Stimulated activated CD4-positive, alpha-beta T cell treated with anti-CD3 and anti-CD28 coated beads, Interleukin-4, amount 100 ng/mL, for 48 hours (primary cell): ENCODE measurements at regions not wholly inside any gene's neighbourhood (a gene's known extent, or its start where the extent isn't known, plus 50 kb on each side); places are given as distances from the start of the nearest gene placed in this dataset.

Experiments used
- DNase-seq, 2 donors: peaks; one replicate each; pipeline ENCODE4 v3.0.0-alpha.2; 2020; ENCODE audit warnings: low read depth in 2 of 2

DNA sequence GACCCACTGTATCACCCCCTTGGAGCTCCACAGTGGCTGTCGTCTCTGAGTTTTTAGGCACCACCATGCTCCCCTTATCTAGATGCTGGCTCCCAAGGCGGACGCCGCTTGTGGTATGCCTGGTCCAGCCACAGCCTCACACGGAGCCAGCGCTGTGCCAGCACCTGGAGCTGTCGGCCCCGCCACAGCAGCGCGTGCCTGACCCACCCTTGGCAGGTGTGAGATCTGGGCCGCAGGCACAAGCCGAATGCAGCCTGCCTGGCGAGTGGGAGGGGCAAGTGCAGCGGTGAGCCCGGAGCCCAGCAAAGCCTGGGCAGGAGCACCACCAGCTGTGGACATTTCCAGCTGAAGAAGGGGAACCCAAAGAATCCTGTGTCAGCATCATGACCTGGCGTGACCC, 91.9 kb upstream of the BACE2 start:
- no peak for DNase-seq

DNA sequence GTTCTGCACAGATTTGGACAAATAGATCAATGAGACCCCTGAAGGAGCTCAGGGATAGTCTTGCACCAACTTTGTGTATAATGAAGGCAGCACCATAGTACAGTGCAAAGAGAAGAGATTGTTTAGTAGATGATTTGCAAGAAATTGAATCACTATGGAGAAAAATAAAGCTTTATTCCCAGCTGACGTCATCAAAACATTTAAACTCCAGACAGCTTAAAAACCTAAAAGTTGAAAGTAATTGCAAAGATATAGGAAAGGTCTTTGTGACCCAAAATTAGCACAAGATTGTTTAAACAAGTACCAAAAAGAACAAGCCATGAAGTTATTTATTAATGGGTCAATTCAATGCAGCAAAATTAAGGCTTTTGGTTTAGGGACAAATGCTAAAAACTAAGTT, 88.8 kb upstream of the BACE2 start:
- DNase-seq: no peak

- DNase-seq: no peak
Measured at GRCh38 chr21:41080485-41081121, 87.4 kb upstream of the BACE2 start.

- DNase-seq: no peak
Measured at GRCh38 chr21:41086569-41086968, 81.4 kb upstream of the BACE2 start.

DNA sequence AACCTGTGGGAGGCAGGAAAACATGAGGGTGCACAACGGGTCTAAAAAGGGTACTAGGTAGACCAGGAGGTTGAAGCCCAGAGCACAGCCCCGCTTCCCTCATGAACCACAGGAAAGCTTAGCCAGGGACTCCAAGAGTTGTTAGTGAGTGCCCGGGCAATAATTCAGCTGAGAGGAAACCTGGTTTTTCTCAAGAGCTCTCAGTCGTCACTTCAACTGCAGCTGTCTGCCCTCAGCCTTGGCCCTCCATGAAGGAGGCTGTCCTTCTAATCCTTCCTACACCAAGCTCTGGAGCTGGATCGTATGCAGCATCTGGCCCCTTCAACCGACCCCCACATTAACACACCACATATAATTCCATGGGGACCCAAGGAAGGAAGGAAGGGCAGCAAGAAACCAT, 77.0 kb upstream of the BACE2 start:
- no peak for DNase-seq

- no peak for DNase-seq
Measured at GRCh38 chr21:41091616-41092015, 76.3 kb upstream of the BACE2 start.

DNA sequence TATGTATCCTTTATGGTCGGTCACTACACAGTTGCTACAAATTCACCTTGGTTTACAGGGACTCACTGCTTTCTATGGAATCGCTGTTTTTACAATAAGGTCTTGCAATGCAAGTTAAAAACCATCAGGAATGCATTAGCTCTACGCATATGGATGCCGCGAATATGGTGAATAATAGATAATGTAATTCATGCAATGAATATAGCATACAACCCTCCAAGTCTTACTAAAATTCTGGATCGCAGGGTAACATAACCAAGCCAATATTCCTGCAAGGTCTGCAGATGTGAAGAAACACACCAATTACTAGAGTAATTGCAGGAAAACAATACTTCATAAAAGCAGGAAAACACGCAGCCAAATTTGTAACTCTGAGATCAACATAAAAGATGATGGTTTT, 75.6 kb upstream of the BACE2 start:
- DNase-seq: no peak

- DNase-seq: no peak
Measured at GRCh38 chr21:41095983-41096382, 72.0 kb upstream of the BACE2 start.

GRCh38 chr21:41098076-41098475, 69.9 kb upstream of the BACE2 start:
- no peak for DNase-seq

DNA sequence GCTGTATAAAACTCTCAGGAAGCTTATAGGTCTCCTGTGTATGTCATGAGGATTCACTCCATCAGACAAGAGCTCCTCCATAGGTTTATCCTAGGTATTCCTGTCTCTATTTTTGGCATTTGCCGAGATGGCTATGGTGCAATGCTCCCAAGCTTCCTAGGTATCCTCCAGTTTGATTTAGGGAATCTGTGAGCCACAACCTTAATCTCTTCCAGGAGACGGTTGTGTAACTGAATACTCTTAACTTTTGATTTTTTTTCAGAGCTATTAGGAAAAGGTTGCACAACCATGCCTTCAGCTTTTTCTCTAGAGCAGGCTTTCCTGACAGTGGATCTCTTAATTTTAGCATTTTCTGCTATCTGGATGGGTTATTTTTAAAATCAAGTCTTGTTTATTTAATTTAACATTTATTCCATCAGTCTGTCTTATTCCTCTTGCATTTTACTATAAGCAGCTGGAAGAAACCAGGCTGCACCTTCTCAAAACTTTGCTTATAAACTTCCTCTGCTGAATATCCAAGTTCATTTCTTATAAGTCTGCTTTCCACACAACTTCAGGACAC, 69.4 kb upstream of the BACE2 start:
- no peak for DNase-seq

GRCh38 chr21:41100826-41101550, 67.0 kb upstream of the BACE2 start:
- DNase-seq: no peak

DNA sequence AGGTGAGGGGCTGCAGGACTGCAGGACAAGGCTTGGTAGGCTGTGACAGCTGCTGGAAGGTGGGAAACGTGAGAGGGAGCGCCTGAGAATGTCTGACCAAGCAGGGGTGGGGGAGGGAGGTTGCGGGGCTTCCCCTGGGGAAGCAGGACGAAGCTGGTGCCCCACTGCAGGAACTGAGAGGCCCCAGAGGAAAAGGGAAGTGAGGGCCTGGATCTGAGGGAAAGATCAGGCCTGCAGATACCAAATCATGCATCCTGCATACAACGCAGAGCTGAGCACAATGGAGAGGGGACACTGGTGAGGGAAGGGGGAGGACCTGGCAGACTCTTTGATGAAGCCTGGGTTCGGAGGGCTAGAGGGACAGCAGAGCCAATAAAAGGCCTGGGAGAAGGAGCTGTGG, 65.7 kb upstream of the BACE2 start:
- DNase-seq: no peak

- DNase-seq: no peak
Measured at GRCh38 chr21:41107602-41108001, 60.4 kb upstream of the BACE2 start.

DNA sequence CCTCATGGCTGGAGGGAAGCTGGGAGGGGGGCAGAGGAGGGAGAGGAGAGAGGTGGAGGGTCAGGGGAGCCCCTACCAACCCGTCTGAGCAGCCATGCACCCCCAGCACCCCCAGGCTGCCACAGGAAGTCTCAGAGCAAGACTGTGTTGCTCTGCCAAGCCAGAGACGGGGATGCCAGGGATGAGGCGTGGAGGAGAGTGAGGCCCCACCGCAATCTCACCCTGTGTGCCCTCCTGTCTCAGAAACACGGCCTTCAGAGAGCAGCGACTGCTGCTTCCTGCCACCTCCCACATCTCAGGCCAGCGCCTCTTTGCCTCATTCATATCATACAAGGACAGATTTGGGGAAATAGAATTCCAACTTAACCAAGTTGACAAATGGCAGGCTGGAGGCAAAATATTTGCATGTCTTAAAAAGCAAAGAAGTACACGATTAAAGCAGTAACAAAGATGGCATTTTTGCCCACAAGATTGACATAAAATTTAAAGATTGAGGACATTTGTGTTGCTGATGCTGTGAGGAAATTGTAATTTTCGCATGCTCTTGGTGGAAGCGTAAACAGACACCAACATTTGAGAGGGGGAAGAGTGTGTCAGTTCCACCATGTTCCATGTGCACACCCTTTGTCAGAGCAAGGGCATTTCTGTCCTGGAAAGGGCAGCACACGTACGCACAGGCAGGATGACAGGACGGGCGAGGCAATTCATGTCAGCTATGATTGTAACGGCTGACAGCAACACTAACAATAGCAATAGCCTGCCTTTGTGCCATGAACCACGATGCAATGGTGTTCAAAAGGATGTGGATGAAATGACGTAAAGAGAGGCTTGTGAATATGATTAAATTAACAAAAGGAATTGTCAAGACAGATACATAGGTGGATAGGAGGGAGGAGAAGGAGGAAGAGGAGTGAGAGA, 59.0 kb upstream of the BACE2 start:
- no peak for DNase-seq

DNA sequence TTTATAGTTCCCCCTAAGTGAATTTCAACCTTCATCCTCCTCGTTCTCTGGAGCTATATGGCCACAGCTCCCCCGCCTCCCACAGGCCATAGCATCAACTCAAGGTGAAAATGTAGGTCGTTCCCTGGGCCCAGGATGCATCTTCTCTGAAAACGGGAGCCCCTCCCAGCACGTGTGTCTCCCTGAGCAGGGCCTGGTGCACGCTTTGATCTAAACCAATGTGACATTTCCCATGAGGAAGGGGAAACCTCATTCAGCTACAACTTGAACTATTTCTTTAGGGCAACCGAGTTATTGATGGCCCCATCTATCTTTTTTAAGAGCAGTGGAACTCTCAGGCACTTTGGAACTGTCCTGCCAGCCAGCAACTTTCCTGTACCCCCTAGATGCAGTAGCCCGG, 57.8 kb upstream of the BACE2 start:
- no peak for DNase-seq

GRCh38 chr21:41110664-41111063, 57.3 kb upstream of the BACE2 start:
- no peak for DNase-seq

- DNase-seq: no peak
Measured at GRCh38 chr21:41111681-41112080, 56.3 kb upstream of the BACE2 start.

DNA sequence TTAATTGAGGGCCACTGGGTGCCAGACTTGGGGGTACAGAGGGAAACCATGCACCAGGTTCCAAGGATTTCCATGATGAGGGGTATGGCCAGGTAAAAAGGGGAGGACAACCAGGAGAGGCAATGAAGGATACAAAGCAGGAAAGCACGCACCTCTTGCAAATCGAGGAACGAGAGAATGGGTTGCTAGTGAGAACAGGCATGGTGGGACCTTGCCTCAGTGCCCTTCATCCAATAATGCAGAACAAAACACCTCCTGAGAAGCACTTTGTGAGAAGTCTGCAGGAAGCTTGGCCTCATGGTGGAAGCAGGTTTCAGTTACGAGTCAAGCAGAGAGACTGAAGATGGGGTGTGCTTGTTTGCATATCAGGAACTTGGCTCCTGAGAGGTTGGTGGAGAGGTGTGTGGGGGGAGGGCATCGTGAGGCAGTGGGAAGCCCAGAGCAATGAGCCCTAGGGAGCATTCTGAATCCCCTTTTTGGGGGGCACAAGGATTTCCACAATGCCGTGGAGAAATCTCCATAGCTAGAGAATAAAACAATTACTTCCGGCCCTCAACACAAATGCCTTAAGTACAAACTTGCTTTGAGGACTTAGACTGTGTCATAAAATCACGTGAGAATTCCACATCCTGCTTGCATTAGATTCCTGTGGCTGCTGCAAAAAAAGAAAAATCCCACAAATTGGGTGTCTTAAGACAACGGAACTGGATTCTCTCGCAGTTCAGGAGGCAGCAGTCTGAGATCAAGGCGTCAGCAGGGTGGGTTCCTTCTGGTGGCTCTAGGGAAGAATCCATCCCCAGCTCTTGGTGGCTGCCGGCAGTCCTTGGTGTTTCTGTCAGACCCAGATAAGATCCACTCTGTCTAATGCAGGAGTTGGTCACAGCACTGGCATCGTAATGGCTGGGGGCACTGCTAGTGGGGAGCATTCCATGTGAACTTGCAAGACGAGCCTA, 54.9 kb upstream of the BACE2 start:
- DNase-seq: no peak

DNA sequence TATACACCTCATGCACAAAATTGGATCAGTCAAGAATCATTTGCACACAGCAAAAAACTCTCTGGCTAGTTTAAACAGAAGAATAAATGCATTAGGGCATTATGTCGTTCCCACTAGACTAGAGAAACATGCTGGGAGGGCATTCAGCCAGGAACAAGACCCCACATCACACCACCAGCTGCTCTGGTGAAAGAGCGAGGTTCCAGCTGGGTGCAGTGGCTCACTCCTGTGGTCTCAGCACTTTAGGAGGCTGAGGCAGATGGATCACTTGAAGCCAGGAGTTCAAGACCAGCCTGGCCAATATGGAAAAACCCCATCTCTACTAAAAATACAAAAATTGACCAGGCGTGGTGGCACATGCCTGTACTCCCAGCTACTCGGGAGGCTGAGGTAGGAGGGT, 52.1 kb upstream of the BACE2 start:
- no peak for DNase-seq
